Vagina (tissue), 2 donors: ENCODE measurements at regions not wholly inside any gene's neighbourhood (a gene's known extent, or its start where the extent isn't known, plus 50 kb on each side); places are given as distances from the start of the nearest gene placed in this dataset.

ENCODE experiments used
- DNase-seq, 2 donors: peaks; one replicate each; pipeline ENCODE4 v3.0.0-alpha.2; 2017; ENCODE audit errors: extremely low spot score in 2 of 2
- H3K27ac ChIP-seq: fragments of 200-600 bp; sonication (generic); one replicate; pipeline ENCODE4 v1.5.1; 2019
- H3K27me3 ChIP-seq: fragments of 200-600 bp; sonication (generic); one replicate; pipeline ENCODE4 v1.5.1; 2019
- H3K36me3 ChIP-seq, 2 donors: fragments of 200-600 bp; sonication (generic); one replicate each; pipeline ENCODE4 v1.5.1; 2017 to 2019
- H3K4me1 ChIP-seq: fragments of 200-600 bp; sonication (generic); one replicate; pipeline ENCODE4 v1.5.1; 2019
- H3K4me3 ChIP-seq, 2 donors: fragments of 200-600 bp; sonication (generic); 1 replicate in 1 of 2; 2 replicates in 1 of 2; pipeline ENCODE4 v1.5.1; 2016 to 2019
- H3K9me3 ChIP-seq: fragments of 200-600 bp; sonication (generic); one replicate; pipeline ENCODE4 v1.5.1; 2019
- POLR2A ChIP-seq, 2 donors: fragments of 450-650 bp; IDR thresholded peaks; one replicate each; pipeline ENCODE4 v1.6.1; 2017; ENCODE audit warnings: antibody characterized with exemption in 2 of 2, mild to moderate bottlenecking in 2 of 2, moderate library complexity in 2 of 2
- POLR2AphosphoS5 ChIP-seq, 2 donors: sonication (generic); formaldehyde crosslinking; IDR thresholded peaks; one replicate each; pipeline ENCODE4 v1.9.0; 2017; ENCODE audit warnings: antibody characterized with exemption in 2 of 2, mild to moderate bottlenecking in 2 of 2, low read depth in 1 of 2; ENCODE audit not compliant: insufficient read depth in 1 of 2
- intact Hi-C: fragments of 100-400 bp; cut with DNase I; formaldehyde crosslinking; loops from one replicate; pipeline ENCODE4 v1.15.1; 2023
- TF ChIP-seq, protein P1 (sequence below), 3 experiments: fragments of 450-650 bp in 2 of 3; fragments of 200-600 bp in 1 of 3; sonication (generic) in 1 of 3; IDR thresholded peaks; one replicate each; pipeline ENCODE4 v1.5.1; 2017 to 2019; ENCODE audit warnings: antibody characterized with exemption in 3 of 3, mild to moderate bottlenecking in 2 of 3, moderate library complexity in 2 of 3

DNA sequence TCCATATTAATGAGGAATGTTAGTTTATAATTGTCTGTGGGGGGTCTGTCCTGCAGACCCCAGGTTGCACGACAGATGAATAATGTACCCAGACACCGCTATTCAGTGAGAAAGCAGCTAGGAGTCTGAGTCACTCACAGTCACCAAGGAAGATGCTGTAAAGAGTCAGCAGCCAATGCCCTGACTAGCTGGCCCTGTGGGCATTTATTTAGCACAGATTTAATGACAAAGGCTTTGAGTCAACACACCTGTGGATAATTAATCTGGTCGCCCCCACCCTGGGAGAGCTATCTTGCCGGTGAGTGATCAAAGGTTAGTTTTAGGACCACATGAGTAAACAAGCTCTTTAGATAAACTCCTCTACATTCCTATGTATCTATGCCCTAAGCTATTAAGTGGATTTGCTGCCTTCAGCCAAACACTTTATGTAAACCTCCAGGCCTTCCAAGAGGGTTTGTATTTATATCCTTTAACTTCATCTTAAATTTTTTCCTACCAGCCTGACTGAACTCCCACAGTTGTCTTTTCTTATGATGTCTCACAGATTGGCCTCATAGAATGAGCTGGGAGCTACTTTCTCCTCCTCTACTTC is 180.0 kb upstream of the ADCY1 start:
- no peaks in the 10 kb centered on the region for H3K4me1 ChIP-seq
- no peaks in the 10 kb centered on the region for H3K36me3 ChIP-seq
- H3K4me3 ChIP-seq, result no peak overlapping the region
- no peak overlapping the region for H3K27ac ChIP-seq
- no peaks in the 10 kb centered on the region for H3K27me3 ChIP-seq
- DNase-seq, result peak; percentile 14 to 54
- no peaks in the 10 kb centered on the region for H3K9me3 ChIP-seq
- intact Hi-C loops, result no loop called here
- TF ChIP-seq POLR2AphosphoS5 (IDR thresholded peaks at IDR 0.05; ENCODE audit: insufficient read depth in 1 of 2, low read depth in 1 of 2) (no peak), POLR2A (IDR thresholded peaks at IDR 0.05) (no peak)
- TF ChIP-seq, protein P1, sequence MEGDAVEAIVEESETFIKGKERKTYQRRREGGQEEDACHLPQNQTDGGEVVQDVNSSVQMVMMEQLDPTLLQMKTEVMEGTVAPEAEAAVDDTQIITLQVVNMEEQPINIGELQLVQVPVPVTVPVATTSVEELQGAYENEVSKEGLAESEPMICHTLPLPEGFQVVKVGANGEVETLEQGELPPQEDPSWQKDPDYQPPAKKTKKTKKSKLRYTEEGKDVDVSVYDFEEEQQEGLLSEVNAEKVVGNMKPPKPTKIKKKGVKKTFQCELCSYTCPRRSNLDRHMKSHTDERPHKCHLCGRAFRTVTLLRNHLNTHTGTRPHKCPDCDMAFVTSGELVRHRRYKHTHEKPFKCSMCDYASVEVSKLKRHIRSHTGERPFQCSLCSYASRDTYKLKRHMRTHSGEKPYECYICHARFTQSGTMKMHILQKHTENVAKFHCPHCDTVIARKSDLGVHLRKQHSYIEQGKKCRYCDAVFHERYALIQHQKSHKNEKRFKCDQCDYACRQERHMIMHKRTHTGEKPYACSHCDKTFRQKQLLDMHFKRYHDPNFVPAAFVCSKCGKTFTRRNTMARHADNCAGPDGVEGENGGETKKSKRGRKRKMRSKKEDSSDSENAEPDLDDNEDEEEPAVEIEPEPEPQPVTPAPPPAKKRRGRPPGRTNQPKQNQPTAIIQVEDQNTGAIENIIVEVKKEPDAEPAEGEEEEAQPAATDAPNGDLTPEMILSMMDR (IDR thresholded peaks at IDR 0.05), result no peak

GRCh38 chr7:45399069-45399468 is 175.1 kb upstream of the ADCY1 start:
- TF ChIP-seq POLR2AphosphoS5 (IDR thresholded peaks at IDR 0.05; ENCODE audit: insufficient read depth in 1 of 2, low read depth in 1 of 2) (no peak), POLR2A (IDR thresholded peaks at IDR 0.05) (no peak)
- TF ChIP-seq, protein P1 (IDR thresholded peaks at IDR 0.05), result no peak
- DNase-seq, result no peak
- no peak overlapping the region for H3K27ac ChIP-seq
- no peak overlapping the region for H3K4me3 ChIP-seq
- no peaks in the 10 kb centered on the region for H3K36me3 ChIP-seq
- H3K4me1 ChIP-seq, result no peaks in the 10 kb centered on the region
- intact Hi-C loops, result no loop called here
- no peaks in the 10 kb centered on the region for H3K27me3 ChIP-seq
- no peaks in the 10 kb centered on the region for H3K9me3 ChIP-seq

- DNase-seq, result peak; percentile 49 to 79
- no peaks in the 10 kb centered on the region for H3K9me3 ChIP-seq
- intact Hi-C loops, result no loop called here
- H3K36me3 ChIP-seq, result no peaks in the 10 kb centered on the region
- H3K27ac ChIP-seq, result no peak overlapping the region
- H3K27me3 ChIP-seq, result no peaks in the 10 kb centered on the region
- no peaks in the 10 kb centered on the region for H3K4me1 ChIP-seq
- no peak overlapping the region for H3K4me3 ChIP-seq
- TF ChIP-seq POLR2A (IDR thresholded peaks at IDR 0.05) (no peak), POLR2AphosphoS5 (IDR thresholded peaks at IDR 0.05; ENCODE audit: insufficient read depth in 1 of 2, low read depth in 1 of 2) (no peak)
- TF ChIP-seq, protein P1 (IDR thresholded peaks at IDR 0.05), result no peak
Measured at GRCh38 chr7:45400680-45401079, 173.5 kb upstream of the ADCY1 start.

- TF ChIP-seq POLR2AphosphoS5 (IDR thresholded peaks at IDR 0.05; ENCODE audit: insufficient read depth in 1 of 2, low read depth in 1 of 2) (no peak), POLR2A (IDR thresholded peaks at IDR 0.05) (no peak)
- TF ChIP-seq, protein P1 (IDR thresholded peaks at IDR 0.05), result no peak
- peak in 1 of 2 donors; percentile 67 for DNase-seq
- no peaks in the 10 kb centered on the region for H3K36me3 ChIP-seq
Measured at GRCh38 chr7:45401155-45401554, 173.0 kb upstream of the ADCY1 start.

DNA sequence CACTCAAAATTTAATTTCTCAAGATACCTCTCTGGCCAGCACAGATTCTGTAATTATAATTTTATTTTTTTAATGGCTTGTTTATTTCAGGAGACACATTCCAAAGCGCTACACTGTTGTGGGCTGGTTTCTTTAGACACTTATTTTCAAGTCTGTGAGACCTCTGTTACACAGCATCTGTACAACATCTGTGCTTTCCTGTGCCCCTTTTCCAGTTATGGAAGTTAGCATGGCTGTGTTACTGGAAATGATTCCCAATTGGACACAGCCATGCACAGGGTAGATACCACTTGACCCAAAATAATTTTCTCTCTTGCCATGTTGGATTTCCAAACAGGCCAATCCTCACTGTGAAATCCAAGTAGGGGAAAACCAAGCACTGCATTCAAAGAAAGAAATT is 172.3 kb upstream of the ADCY1 start:
- no peak for DNase-seq
- Histone ChIP-seq H3K4me3 (no peak overlapping the region), H3K9me3 (no peaks in the 10 kb centered on the region), H3K27ac (no peak overlapping the region), H3K27me3 (no peaks in the 10 kb centered on the region), H3K36me3 (no peaks in the 10 kb centered on the region), H3K4me1 (no peaks in the 10 kb centered on the region)
- intact Hi-C loops, result no loop called here
- no peak for TF ChIP-seq POLR2AphosphoS5 (IDR thresholded peaks at IDR 0.05; ENCODE audit: insufficient read depth in 1 of 2, low read depth in 1 of 2)
- TF ChIP-seq, protein P1 (IDR thresholded peaks at IDR 0.05), result no peak
- TF ChIP-seq POLR2A (IDR thresholded peaks at IDR 0.05), result no peak

More at GRCh38 chr7:45401155-45401554, 173.0 kb upstream of the ADCY1 start:
- Histone ChIP-seq H3K9me3 (no peaks in the 10 kb centered on the region), H3K27me3 (no peaks in the 10 kb centered on the region), H3K27ac (no peak overlapping the region), H3K4me3 (no peak overlapping the region), H3K4me1 (no peaks in the 10 kb centered on the region)
- intact Hi-C loops, result no loop called here
